ENCODE measurements at regions not wholly inside any gene's neighbourhood (a gene's known extent, or its start where the extent isn't known, plus 50 kb on each side); places are given as distances from the start of the nearest gene placed in this dataset.
"Not testable (repeated sequence)": the region's sequence is repeated elsewhere in the genome, so short reads cannot be mapped to it uniquely, and the experiment has no call there.

GRCh38 chr7:83882551-83882950 is 233.6 kb upstream of the SEMA3E start:
- DNase-seq = no peak

GRCh38 chr7:83879063-83879462 is 230.1 kb upstream of the SEMA3E start:
- DNase-seq = no peak

GRCh38 chr7:83878614-83879013 is 229.7 kb upstream of the SEMA3E start:
- DNase-seq = no peak

GRCh38 chr7:83876593-83876992 is 227.7 kb upstream of the SEMA3E start:
- no peak for DNase-seq

- DNase-seq = no peak
These were observed 224.5 kb upstream of the SEMA3E start for GRCh38 chr7:83873459-83873858.

- no peak for DNase-seq
These were observed 223.6 kb upstream of the SEMA3E start for GRCh38 chr7:83872501-83872900.

GRCh38 chr7:83870515-83870914 is 221.6 kb upstream of the SEMA3E start:
- no peak for DNase-seq

GRCh38 chr7:83866582-83866981 is 217.6 kb upstream of the SEMA3E start:
- DNase-seq = no peak

- DNase-seq = no peak
These were observed 215.6 kb upstream of the SEMA3E start for GRCh38 chr7:83864551-83864950.

- no peak for DNase-seq
These were observed 215.0 kb upstream of the SEMA3E start for GRCh38 chr7:83863906-83864305.

- DNase-seq = no peak
These were observed 212.9 kb upstream of the SEMA3E start for GRCh38 chr7:83861876-83862275.

- no peak for DNase-seq
These were observed 210.9 kb upstream of the SEMA3E start for GRCh38 chr7:83859827-83860226.

- no peak for DNase-seq
These were observed 208.8 kb upstream of the SEMA3E start for GRCh38 chr7:83857691-83858090.

GRCh38 chr7:83856094-83856493 is 207.2 kb upstream of the SEMA3E start:
- DNase-seq = no peak

- DNase-seq = no peak
These were observed 203.2 kb upstream of the SEMA3E start for GRCh38 chr7:83852136-83852535.

- DNase-seq = no peak
These were observed 202.6 kb upstream of the SEMA3E start for GRCh38 chr7:83851551-83851950.

- DNase-seq = no peak
These were observed 202.0 kb upstream of the SEMA3E start for GRCh38 chr7:83850941-83851340.

- no peak for DNase-seq
These were observed 201.2 kb upstream of the SEMA3E start for GRCh38 chr7:83850125-83850524.

- DNase-seq = no peak
These were observed 200.2 kb upstream of the SEMA3E start for GRCh38 chr7:83849131-83849530.

GRCh38 chr7:83842894-83843293 is 194.0 kb upstream of the SEMA3E start:
- no peak for DNase-seq

GRCh38 chr7:83837683-83838082 is 188.7 kb upstream of the SEMA3E start:
- no peak for DNase-seq

GRCh38 chr7:83836028-83836427 is 187.1 kb upstream of the SEMA3E start:
- DNase-seq = no peak

- DNase-seq = no peak
These were observed 186.5 kb upstream of the SEMA3E start for GRCh38 chr7:83835424-83835823.

GRCh38 chr7:83833721-83834120 is 184.8 kb upstream of the SEMA3E start:
- not testable (repeated sequence) for DNase-seq

- no peak for DNase-seq
These were observed 183.1 kb upstream of the SEMA3E start for GRCh38 chr7:83832009-83832408.

GRCh38 chr7:83827036-83827435 is 178.1 kb upstream of the SEMA3E start:
- no peak for DNase-seq

All from NCI-H510A treated with DMSO at 0.1 percent for 48 hours (cell line).